Glomerular visceral epithelial cell (primary cell): ENCODE measurements at regions not wholly inside any gene's neighbourhood (a gene's known extent, or its start where the extent isn't known, plus 50 kb on each side); places are given as distances from the start of the nearest gene placed in this dataset.
A peak's percentile ranks its signal among the peaks of the same experiment; 100 is the strongest.
"Not testable (repeated sequence)": the region's sequence is repeated elsewhere in the genome, so short reads cannot be mapped to it uniquely, and the experiment has no call there.

Experiments used
- DNase-seq: peaks from one replicate; pipeline ENCODE4 v3.0.0-alpha.2; 2016; ENCODE audit errors: extremely low spot score

GRCh38 chr1:105558023-105558422, 1498.5 kb upstream of the PRMT6 start:
- DNase-seq, result no peak

- DNase-seq, result no peak
These were observed 1491.5 kb upstream of the PRMT6 start for GRCh38 chr1:105565006-105565405.

DNA sequence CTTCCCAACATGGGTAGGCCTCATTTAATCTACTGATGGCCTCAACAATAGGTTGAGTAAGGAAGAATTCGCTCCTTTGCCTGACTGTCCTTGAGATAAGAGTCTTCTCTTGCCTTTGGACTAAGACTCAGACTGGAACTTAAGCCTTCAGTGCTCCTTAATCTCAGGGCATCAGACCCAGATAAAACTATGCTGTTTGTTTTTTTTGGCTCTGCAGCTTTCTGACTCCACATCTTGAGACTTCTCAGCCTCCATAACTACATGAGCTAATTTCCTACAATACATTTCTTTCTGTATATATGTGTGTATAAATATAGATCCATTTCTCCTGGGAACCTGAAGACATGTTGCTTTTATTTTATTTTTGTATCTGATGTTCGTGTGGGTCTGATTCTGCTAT, 1470.7 kb upstream of the PRMT6 start:
- no peak for DNase-seq

DNA sequence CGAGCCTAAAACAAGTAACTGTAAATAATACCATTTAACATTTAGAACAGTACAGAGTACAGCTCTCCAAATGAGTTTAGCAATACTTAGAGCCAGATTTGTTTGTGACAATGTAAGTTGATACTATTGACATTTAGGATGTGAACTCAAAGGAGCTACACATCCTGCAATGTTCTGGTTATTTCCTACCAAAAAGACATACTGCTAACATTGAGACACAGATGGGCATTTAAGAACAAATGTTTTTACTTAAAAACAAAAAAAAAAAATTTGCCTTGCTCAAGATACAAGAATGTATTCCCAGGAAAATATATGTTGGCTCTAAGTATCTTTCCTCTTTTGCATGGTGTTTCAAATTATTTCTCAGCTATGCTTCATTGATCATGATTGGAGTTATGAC, 1464.8 kb upstream of the PRMT6 start:
- DNase-seq, result no peak

DNA sequence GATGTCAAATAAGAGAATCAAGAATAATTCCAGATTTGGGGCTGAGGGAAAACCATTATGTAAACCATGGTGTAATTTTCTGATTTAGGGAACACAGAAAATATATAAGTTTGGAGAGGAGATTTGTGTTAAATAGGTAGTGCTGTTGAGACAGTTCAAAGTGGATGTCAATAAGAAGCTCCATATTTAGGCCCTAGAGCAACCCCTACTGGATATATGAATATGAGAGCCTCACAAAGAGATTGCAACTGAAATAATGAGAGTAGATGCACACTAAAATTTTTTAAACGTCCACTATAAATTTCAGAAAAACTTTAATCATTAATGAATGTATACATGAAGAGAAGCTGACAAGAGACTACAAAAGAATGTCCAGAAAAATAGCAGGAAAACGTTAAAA, 1447.8 kb upstream of the PRMT6 start:
- DNase-seq, result peak; percentile 4

GRCh38 chr1:105626276-105626987, 1430.0 kb upstream of the PRMT6 start:
- DNase-seq, result no peak

GRCh38 chr1:105631153-105631744, 1425.2 kb upstream of the PRMT6 start:
- not testable (repeated sequence) for DNase-seq

GRCh38 chr1:105632342-105633196, 1423.9 kb upstream of the PRMT6 start:
- peak; percentile 8 for DNase-seq

- DNase-seq, result no peak
These were observed 1420.4 kb upstream of the PRMT6 start for GRCh38 chr1:105636052-105636451.

DNA sequence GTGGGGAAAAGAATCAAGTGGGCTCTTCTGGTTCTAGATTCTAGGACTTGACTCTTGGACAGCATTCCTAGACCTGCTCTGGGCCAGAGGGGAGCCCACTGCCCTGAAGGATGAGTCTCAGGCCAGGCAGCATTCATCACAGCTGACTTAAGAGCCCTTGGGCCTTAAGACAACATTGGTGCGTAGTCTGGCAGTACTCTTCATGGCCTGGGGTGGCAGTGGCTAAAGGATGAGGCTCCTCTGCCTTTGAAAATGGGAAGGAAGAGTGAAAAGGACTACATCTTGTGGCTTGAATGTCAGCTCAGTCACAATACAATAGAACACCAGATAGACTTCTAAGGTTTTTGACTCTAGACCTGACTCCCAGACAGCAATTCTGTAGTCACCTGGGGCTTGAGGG, 1415.1 kb upstream of the PRMT6 start:
- DNase-seq, result no peak

- DNase-seq, result peak; percentile 2
These were observed 1404.4 kb upstream of the PRMT6 start for GRCh38 chr1:105652109-105652508.

- no peak for DNase-seq
These were observed 1401.4 kb upstream of the PRMT6 start for GRCh38 chr1:105655032-105655431.

- DNase-seq, result peak; percentile 84
These were observed 1392.0 kb upstream of the PRMT6 start for GRCh38 chr1:105664495-105664894.

- no peak for DNase-seq
These were observed 1378.1 kb upstream of the PRMT6 start for GRCh38 chr1:105678334-105678733.

- DNase-seq, result no peak
These were observed 1371.8 kb upstream of the PRMT6 start for GRCh38 chr1:105684714-105685113.

- no peak for DNase-seq
These were observed 1370.4 kb upstream of the PRMT6 start for GRCh38 chr1:105686026-105686425.

DNA sequence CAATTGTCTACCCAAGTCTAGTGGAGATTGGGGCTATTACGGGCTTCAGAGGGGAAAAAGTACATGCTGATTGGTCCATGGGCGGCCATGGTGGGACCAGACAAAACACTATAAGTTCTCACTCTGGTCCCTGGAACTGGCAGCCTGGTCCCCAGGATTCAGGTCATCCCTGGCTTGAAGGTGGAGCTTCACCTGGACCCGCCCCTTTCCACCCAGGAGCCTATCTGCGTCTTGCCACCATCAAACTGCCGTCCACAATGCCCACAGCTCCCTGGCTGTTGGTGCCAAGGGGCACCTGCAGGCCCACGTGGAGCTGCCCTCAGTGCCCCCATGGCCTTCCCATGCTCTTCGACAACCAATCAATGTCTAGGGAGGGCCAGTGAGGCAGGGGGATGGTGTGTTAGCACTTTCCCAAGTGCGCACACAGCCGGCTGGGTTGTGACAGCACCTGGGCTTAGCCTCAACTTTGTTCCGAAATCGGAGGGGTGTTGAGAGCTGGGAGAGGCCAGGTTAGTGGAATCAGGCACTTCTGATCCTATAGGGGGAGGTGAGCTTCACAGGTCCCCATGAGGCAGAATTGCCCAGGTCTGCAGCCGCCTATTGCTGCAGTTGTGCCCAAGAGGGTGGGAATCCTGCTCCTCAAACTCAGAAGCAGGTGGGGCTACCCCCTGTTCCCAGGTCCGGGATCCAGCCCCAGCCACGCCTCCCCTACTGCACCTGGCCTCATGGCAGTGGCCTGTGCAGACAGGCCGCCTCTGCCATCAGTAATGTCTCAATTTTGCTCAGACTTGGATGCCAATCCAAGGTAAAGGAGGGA, 1369.4 kb upstream of the PRMT6 start:
- no peak for DNase-seq

- no peak for DNase-seq
These were observed 1355.8 kb upstream of the PRMT6 start for GRCh38 chr1:105700723-105701122.

- no peak for DNase-seq
These were observed 1332.2 kb upstream of the PRMT6 start for GRCh38 chr1:105724286-105724685.

GRCh38 chr1:105730701-105731100, 1325.8 kb upstream of the PRMT6 start:
- no peak for DNase-seq

DNA sequence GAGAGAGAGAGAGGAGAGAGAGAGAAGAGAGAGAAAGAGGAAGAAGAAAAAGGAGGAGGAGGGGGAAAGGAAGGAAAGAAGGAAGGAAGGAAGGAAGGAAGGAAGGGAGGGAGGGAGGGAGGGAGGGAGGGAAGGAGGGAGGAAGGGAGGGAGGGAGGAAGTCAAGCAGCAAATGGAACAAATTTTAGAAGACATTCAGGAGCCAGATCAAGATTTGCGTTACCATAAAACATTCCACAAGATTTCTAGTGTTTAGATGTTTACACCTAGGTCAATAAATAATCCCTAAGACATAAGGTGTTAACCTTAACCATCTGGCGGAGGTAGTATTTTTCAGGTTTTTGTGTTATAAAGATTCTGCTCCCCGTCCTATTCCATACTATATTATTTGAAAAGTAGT, 1320.1 kb upstream of the PRMT6 start:
- DNase-seq, result no peak

DNA sequence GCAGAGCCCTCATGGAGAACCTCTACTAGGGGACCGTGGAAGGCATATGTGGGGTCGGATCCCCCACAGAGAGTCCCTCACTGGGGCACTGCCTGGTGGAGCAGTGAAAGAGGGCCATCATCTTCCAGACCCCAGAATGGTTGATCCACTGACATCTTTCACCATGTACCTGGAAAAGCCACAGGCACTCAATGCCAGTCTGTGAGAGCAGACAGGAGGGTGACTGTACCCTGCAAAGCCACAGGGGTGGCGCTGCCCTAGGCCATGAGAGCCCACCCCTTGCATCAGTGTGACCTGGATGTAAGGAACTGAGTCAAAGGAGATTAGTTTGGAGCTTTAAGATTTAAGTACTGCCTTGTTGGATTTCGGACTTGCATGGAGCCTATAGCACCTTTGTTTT, 1276.7 kb upstream of the PRMT6 start:
- no peak for DNase-seq
